Stimulated activated CD8-positive, alpha-beta memory T cell treated with anti-CD3 and anti-CD28 coated beads, Interleukin-7, amount 100 ng/mL, for 24 hours (primary cell): ENCODE measurements at regions not wholly inside any gene's neighbourhood (a gene's known extent, or its start where the extent isn't known, plus 50 kb on each side); places are given as distances from the start of the nearest gene placed in this dataset.
"Not testable (repeated sequence)": the region's sequence is repeated elsewhere in the genome, so short reads cannot be mapped to it uniquely, and the experiment has no call there.

ENCODE experiments used
- DNase-seq: peaks from one replicate; pipeline ENCODE4 v3.0.0-alpha.2; 2020; ENCODE audit warnings: low read depth

DNA sequence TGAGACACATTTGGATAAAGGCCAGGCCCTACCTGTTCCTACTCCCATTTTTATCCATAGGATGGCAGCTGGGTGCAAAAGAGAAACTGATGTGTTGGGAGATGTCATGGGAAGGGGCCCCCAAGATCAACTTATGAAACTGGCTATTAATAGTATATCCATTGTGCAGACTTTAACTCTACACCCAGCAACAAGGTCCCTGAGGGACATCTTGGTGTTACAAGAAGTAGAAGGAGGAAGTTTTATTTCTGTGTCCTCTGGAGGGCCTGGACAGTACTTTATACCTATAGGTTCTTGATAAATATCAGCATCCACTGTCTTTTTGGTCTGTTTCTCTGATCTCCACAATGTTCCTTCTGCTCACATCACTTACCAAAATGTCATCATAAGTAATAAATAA, 84.6 kb downstream of the BTG1 start:
- DNase-seq, result no peak

DNA sequence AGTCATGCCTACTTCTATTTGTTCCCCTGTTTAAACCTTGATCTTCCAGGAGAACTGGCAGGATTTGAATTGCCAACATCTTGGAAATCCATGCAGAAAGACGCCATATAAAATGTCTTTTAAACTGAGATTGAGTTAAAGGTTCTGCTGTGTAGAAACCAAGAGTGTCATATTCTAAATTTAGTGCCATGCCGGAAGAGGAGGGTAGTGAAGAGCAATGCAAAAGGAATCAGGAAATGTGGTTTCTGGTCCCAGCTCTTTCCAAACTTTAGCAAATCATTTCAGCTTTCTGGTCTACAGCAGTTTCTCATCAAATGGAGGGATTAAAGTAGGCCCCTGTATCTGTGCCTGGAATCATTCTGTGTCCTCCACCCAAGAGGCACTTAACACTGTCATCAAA, 85.7 kb downstream of the BTG1 start:
- no peak for DNase-seq

DNA sequence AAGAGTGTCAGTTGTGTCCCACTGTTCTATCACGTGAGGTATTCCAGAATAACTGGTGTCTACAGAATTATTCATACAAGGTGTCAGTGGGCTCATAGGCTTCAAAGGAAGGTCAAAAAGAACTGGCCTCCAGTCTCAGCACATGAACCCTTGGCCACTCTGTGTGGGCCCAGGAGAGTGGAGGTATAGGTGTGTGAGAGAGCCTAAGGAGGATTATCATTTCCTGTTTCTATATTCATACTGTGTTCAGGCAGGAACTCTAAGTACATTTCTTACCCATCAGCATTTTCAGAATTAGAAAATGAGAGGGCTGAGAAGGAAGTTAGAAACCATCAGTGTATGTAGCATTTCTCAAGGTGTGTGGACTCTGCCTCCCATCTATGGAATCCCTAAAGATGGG, 87.0 kb downstream of the BTG1 start:
- DNase-seq, result no peak

DNA sequence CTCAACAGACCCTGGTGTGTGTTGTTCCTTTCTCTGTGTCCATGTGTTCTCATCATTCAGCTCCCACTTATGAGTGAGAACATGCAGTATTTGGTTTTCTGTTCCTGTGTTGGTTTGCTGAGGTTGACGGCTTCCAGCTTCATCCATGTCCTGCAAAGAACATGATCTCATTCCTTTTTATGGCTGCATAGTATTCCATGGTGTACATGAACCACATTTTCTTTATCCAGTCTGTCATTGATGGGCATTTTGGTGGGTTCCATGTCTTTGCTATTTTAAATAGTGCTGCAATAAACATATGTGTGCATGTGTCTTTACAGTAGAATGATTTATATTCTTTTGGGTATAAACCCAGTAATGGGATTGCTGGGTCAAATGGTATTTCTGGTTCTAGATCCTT, 88.9 kb downstream of the BTG1 start:
- not testable (repeated sequence) for DNase-seq

DNA sequence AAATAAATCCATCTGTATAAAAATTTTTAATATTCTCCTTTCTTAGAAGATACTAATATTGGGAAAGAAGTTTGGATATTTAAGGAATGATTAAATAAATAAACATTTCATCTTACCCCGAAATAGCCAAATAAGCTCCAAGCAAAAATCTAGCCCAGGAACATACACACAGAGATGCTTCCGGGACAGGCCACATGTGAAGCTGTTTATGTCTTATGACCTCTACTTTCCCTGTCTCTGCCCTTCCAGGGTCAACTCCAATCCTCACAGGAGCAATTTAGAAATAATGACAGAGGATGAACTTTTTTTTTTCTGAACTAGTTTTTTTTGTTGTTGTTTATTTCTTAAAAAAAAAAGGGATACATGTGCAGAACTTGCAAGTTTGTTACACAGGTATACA, 89.4 kb downstream of the BTG1 start:
- no peak for DNase-seq

DNA sequence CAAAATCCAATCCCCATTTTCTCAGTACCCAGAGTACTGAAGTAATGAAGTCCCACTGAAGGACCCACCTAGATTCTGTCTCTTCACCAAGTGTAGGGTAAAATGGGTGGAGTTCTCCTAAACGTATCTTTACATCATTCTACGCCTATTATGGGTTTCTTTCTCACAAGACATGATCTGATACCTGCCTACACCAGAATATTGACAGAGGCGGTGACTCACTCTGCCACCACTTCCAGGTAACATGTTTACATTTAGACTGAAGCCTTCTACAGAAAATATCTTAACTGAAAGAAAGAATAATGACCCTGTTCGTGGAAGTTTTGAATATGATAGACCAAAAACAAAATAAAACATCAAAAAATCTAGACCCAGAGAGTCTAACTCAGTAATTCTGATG, 89.8 kb downstream of the BTG1 start:
- no peak for DNase-seq

DNA sequence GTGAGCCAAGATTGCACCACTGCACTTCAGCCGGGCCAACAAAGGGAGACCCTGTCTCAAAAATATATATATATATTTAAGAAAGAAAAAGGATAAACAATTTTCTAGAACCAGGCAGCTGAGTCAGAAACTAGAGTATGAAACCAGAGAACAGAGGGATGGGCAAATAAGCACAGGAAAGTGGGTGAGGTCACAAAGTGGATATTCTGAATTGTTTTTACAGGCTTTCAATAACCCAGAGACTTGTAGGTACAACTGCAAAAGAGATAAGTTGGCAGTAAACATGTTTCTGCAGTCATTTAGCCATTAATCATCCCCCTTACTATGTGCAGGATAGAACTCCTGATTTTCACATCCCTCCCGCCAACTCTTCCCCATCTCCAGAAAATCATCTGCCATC, 94.2 kb downstream of the BTG1 start:
- no peak for DNase-seq

DNA sequence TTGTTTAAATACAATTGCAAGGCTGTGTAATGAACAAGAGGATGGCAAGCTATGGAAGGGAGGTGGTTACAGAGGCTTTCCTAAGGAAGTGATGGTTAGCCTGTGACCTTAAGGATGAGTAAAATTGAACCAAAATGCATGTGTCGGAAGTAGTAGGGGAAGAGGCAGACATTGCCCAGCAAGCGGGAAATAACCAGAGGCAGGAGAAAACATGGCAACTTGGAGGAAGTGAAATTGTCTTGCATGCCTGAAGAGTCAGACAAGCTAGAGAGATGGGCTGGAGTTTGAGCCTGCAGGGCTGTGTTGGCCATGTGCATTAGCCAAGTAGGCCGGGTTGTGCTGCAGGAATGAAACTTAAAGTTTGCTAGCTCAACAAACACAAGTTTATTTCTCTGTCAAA, 96.2 kb downstream of the BTG1 start:
- no peak for DNase-seq

DNA sequence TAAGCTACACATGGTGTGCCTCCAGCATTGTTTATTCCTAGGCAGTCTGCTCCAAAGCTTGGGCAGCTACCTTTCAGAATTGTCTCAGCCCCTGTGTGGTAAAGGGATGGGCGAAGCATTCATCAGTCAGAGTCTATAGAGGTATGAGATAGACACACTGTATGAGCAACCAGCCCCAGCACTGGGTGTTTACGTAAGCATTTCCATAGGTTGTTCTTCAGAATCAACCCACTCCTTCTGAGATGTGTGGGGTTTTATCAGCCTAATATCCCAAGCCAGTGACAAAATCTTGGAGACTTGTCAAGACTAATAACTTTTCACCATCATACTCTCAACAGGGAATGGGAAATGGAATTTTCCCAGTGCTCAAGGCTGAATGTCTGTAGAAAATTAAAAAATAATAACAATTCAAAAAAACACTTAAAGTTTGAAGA, 98.2 kb downstream of the BTG1 start:
- DNase-seq, result no peak

DNA sequence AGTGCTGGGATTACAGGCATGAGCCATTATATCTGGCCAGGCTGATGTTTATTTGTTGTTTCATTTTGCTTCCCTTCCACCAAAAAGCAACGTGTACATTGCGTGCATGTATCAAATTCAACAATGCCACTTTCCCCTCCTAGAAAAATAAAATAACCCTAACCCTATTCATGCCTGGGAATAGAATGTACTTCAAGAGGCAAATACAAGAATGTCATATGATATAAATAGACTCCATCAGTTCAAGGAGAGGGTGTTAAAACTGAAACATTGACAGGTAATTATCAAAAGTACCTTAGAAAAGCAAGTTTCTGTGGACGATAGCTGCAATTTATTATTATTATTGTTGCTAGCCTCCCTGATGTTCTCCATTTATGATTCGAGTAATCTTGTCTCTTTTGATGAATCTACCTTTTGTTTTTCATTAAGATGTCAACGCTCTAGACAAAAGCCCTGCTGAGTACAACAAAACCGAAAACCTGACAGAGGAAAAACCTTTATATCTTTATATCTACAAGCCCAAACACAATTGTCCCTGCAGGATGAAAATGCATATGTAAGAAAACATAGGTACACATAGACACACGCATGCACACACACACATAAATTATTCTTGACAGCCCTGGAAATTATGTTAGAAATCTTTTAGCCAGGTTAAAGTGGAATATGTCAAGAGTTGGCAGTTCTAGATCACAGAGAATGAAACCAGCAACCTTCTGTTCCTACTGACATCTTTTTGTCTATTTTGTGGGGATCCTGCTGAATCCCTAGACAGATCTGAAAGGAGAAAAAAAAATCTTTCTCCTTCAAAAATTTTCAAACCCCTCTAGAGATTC, 98.9 kb downstream of the BTG1 start:
- DNase-seq, result no peak

DNA sequence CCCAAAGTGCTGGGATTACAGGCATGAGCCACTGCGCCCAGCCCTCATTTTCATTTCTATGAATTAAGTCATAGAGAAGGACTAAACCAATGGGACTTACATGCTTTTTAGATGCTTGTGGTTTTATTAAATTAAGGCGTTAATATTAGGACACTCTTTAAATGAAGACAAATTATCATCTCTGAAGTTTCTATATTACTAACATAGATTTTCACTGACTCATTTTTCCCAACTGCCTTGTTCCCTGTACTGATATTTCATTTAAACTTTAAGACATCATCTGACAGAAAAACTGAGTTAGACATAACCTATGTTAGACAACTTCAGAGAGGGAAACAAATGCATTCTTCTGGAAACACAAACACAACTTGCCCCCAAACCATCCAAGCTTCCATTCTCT, 99.8 kb downstream of the BTG1 start:
- no peak for DNase-seq

DNA sequence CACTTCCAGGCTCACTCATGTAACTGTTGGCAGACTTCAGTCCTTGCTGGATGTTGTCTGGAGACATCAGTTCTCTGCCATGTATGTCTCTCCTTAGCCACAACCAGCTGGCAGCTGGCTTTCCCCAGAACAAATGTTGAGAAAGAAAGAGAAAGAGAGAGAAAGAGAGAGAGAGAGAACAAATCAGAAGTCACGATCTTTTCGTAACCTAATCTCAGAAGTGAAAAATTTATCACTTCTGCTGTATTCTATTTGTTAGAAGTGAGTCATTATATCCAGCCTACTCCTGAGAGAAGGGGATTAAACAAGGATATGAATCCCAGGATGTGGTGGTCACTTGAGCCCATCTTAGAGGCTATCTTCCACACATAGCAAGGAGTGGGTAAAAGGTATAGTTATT, 101.2 kb downstream of the BTG1 start:
- DNase-seq, result no peak

DNA sequence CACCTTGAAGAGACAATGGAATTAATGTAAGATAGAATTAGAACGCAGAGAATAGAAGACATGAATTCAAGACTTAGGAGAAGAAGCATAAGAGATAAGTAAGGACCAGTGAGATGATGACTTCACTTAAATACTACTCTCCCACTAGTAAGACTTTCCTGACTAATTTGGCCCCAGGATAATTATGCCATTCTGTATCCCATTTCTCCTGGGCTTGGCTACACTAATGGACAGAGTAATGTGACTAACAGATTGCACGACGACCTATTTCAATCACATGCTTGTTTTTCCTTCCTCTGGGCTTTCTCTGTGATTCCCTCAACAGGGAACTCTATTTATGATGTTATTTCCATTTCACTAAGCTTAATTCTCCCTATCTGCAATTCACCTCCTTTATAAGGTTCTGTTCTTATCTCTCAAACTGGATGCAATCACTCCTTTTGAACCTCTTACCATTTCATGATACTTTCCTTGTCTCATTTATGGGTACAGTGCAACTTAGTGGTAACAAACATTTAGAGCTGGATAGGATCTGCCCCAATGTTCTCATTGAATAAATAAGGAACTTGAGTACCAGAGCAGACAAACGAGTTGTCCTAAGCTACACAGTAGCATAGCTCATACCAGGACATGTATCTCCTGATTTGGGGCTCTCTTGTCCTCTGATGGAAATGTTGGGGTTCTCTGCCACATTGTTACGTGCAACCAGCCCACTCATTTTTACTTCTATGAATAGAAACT, 102.7 kb downstream of the BTG1 start:
- no peak for DNase-seq

DNA sequence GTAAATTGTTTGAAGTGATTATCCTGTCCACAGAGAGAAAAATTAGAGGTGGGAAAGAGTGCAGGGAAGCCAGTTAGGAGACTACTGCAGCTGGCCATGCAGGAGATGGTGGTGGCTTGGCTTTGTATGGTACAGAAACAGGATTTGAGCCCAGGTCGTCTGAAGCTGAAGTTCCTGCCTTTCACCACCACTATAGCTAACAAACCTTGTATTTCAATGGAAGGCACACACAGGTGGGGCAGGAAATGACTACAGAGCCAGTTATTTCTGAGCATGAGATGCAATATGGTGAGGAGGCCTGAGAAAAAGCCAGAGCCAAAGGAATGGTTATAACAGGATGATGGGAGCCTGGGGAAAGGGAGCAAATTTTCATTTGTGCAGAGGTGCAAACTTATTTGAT, 103.9 kb downstream of the BTG1 start:
- no peak for DNase-seq

DNA sequence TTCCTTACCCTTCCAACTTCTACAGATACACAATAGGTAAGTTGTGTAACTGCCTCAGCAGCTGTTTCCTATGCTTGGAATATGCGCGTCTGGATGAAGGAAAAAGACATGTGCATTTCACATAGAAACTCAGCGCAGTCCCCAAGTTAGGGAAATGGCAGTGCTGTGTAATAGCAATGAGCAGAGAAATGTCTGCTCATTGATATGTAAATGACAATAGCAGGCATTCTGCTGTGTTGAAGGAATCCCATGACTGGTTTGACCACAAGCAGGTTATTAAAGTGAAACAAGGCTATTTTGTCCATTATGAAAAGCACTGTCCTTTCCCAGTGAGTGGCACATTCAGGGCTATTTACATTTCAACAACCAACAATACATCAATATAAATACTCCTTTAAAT, 106.6 kb downstream of the BTG1 start:
- DNase-seq, result no peak

DNA sequence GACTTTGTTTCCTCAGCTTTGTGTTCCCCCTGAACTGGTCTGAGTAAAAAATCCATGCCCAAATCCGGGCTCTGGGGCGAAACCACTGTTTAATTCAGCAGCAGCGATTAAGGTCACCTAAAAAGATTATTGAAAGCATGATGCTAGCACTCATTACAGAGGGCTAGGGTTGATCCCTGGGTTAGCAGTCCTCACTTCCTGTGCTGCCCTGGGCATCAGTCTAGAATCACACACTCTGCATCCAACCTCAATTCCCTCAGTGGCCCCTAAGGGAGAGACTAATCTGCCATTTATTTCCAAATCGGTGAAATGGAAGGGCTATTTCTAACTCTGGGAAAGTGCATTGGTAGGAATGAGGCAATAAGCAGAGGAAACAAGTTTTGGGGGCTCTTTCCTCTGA, 107.2 kb downstream of the BTG1 start:
- DNase-seq, result no peak

DNA sequence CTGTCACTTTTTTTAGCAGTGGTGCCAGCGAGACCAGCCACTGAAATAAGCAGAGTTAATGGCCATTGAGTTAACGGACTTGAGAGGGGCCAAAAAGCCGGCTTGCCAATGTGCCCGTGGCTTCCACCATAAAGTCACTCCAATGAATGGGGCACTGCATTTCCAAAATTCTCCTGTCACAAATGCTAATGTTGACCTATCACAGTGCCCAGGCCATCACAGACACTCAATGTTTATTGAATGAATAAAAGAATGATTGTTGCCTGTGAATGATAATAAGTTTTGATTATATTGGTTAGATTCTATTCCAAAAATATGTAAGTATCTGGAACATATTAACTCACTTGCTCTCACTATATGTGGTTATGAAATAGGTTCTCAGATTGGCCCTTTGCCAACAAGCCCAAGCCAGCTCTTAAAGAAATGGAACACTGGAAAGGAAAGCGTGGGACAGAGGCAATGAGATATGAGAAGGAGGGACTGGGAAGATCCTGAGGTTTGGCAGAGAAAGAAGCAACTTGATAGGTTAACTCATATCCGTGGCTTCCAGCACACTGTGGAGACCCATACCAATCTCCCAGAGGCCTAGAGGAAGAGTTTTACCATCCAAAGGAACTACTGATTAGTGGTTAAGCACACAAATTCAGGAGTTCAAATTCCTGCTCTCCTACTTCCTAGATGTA, 108.7 kb downstream of the BTG1 start:
- DNase-seq, result no peak

DNA sequence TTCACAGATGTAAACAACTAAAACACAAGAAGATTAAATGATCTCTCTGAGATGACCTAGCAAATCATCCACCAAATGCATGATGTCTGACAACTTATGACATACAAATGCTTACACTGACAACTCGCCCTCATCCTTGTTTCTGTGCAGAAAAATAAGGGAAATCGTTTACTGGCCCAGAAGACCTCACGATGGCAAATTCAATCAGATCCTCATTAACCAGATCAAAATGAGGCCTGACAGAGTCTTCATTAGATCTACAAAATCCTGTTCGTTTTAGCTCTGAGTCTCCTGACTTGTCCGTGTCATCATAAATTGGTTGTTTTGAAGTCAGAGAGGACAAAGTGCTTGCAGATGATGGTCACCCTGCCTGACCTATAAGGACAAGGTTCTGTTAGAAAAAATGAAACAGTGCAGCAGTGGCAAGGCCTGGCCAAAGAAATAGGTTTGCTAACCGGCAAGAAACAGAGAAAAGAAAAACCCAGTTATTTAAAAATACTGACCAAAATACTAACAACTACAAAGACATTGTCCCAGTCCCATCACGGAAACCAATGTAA, 109.5 kb downstream of the BTG1 start:
- DNase-seq, result no peak

DNA sequence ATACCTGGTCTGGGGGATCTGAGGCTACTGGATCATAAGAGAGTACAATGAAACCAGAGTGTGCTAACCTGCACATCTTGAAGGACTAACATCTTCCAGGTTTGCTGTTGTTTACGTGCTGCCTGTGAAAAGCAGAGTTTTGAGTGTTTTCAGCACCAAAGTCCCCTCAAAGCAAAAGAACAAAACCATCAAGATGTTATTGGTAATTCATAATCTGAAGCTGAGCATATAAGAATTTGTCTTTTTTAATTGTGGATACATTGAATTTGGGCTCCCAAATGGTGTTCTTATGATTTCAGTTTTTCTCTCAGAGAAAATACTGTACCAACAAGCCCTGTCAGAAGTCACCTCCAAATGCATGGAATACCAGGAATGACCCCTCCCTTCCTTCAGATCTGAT, 110.2 kb downstream of the BTG1 start:
- DNase-seq, result no peak

DNA sequence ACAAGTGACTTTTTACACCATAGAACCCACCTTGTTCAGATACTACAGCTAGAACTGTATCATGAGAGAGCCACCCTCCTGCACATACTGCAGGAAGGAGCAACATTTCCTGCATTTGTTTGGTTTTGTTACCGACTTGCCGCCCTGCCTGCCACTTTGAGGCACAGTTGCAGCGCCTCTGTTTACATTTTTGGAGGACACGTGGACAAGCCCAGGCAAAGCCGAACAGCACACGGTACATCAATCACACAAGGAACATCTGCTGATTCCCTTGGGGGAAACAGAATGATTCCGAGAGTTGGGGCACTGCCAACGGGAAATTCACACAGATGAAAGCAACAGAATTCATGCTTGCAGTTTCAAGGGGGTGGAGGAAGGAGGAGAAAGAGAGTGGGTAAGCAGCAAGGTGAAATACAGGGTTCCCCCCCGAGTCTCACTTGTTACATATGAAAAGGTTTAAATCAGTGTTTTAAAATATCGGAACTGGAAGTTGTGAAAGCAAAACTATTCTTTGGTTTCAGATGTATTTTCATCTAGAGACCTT, 110.7 kb downstream of the BTG1 start:
- no peak for DNase-seq

DNA sequence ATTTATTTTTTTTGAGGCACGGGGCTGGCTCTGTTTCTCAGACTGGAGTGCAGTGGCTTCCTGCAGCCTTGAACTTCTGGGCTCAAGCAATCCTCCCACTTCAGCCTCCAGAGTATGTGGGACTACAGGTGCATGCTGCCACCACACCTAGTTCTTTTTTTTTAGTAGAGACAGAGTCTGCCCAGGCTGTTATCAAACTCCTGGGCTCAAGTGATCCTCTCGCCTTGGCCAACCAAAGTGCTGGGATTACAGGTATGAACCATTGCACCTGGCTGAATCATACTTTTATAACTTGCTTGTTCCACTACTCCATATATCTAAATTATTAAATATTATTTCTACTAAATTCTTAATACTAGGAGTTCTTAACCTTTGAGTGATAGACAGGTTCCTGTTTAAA, 111.6 kb downstream of the BTG1 start:
- no peak for DNase-seq

DNA sequence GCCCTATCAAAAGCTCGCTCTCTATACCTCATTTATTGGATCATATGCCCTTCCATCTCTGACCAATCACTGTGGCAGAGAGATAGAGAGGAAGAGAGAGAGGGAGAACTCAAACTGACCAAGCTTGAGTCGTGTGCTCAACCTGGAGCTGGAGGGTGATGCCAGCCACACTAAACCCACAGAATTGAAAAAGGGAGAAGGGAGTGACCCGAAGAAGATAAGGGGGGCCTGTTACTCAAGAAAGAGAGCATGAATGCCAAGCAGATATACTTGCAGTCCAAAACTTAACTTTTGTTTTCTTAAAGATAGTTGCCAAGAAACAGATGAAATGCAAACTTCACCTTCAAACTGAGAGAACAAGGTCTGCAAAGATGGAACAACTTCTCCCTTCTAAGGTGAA, 112.7 kb downstream of the BTG1 start:
- DNase-seq, result no peak

DNA sequence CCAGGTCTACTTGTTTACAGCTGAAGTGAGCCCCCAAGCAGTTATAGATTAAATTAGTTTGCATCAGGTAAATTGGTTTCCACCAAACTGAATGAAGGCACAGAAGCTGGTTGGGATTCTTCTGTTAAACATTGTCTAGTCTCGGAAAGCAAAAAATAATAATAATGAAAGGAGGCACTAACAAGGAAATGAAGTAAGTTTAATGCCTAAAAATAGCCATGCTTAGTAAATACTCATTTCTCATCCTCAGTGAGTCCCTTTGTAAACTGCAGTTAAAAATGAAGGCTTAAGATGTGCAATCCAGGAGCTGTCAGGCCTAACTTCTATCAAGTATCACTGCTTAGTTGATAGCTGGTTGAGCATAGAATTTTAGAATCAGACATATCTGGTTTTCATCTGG, 113.5 kb downstream of the BTG1 start:
- no peak for DNase-seq
